GM03348 (cell line): ENCODE measurements at regions not wholly inside any gene's neighbourhood (a gene's known extent, or its start where the extent isn't known, plus 50 kb on each side); places are given as distances from the start of the nearest gene placed in this dataset.
A peak's percentile ranks its signal among the peaks of the same experiment; 100 is the strongest.
"Not testable (repeated sequence)": the region's sequence is repeated elsewhere in the genome, so short reads cannot be mapped to it uniquely, and the experiment has no call there.

Experiments
- DNase-seq: peaks from one replicate; pipeline ENCODE4 v3.0.0; 2012; ENCODE audit warnings: low spot score

DNA sequence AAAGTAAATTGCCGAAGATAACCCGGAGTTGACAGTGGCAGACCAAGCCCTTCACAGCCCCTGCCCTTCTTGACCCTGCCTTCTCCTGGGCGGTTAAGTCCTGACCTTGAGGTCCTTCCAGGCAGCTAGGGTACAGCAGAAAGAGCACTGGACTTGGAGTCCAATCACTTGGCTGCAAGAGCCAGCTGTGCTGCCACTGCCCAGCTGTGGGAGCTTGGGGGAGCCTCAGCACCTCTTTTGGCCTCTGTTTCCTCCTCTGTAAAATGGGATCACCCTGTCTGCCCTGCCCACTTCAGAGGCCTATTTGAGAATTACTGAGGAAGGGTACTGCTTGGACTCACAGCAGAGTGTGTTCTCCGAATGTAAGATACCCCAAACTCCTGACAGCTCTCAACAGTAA is 66.2 kb upstream of the SMAD6 start:
- no peak for DNase-seq

- DNase-seq, result not testable (repeated sequence)
Measured at GRCh38 chr15:66637044-66637443, 65.0 kb upstream of the SMAD6 start.

DNA sequence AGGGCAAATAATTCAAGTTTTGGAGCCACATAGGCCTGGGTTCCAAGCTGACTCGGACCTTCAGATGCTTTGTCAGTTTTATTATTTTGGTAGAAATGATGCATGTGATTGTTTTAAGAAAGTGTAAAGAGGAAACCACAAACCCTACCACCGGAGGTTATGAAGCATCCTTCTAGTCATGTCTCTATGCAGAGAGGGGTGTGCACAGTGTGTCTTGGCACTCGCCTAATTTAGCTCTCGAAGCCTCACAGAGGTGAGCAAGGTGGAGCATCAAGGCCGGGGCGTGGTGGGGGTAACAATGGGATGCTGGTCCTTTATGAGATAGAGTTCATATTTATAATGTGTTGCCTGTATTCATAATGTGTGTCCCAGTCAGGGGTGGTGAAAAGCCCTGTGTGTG is 63.7 kb upstream of the SMAD6 start:
- DNase-seq, result no peak

- no peak for DNase-seq
Measured at GRCh38 chr15:66641485-66642315, 60.3 kb upstream of the SMAD6 start.

DNA sequence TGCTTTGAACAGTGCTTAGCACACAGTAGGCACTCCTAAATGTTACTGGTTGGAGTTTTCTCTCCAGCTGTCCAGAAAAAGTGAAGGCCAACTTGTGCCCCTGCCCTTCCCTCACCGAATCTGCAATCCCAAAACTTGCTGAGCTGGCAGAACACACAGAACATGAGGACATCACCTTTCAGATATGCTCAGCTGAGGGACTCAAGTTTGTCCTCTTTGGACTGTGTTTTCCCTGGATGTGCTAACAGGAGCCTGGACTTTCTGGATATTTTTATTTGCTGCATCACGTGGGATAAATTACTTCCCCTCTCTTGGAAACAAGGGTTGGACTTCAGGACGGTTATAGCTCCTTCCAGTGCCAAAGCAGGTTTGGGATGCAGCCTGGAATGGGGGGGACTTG is 59.5 kb upstream of the SMAD6 start:
- no peak for DNase-seq

DNA sequence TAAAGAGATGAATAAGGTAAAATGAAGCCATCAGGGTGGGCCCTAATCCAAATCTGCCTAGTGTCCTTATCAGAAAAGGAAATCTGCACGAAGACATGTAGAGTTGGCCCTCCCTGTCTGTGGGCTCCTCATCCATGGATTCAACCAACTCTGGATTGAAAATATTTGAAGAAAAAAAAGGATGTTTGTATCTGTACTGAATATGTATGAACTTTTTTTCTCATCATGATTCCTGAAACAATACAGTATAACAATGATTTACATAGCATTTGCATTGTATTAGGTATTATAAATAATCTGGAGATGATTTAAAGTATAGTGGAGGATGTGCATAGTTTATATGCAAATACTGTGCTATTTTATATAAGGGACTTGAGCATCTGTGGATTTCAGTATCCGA is 59.0 kb upstream of the SMAD6 start:
- no peak for DNase-seq

GRCh38 chr15:66644000-66644787 is 57.8 kb upstream of the SMAD6 start:
- DNase-seq, result no peak

GRCh38 chr15:66644869-66645268 is 57.2 kb upstream of the SMAD6 start:
- DNase-seq, result peak; percentile 44

DNA sequence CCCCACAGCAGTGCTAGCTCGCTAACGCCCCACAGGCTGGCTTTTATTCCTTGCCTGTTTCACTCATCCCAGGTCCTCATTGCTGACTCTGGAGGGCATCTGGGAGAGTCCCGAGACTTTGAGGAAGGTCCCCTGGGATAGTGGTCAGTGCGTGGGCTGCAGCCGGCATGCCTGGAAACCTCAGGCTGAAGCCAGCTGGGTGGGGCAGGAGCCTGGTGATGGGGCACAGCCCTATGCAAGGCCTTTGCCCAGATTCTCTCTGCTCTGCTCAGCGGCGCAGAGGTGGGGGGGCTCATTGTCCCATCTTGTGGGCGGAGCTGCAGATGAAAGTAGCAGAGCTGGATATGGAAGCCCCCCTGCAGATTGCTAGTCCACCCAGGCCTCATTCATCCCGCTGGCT is 55.7 kb upstream of the SMAD6 start:
- peak; percentile 92 for DNase-seq

GRCh38 chr15:66646799-66647198 is 55.2 kb upstream of the SMAD6 start:
- DNase-seq, result no peak

DNA sequence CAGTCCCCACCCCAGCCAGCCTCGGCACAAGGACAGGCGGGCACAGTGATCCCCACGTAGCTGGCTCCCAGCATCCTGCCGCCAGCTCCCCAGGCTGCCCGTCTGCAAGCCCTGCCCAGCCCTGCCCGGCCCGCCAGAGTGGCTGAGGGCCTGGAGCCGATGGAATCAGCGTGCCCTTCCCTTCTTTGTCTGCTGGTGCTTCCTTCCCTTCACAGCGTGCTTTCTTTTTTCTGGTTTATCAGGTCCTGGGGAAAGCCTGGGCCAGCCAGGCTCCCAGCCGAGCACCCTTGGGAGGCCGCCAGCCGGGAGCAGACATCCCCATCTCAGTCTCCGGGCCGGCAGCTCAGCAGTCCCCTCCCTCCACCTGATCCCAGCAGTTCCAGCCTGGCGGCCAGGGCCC is 54.7 kb upstream of the SMAD6 start:
- no peak for DNase-seq

GRCh38 chr15:66648588-66648987 is 53.4 kb upstream of the SMAD6 start:
- no peak for DNase-seq

- DNase-seq, result no peak
Measured at GRCh38 chr15:66649235-66649984, 52.6 kb upstream of the SMAD6 start.

DNA sequence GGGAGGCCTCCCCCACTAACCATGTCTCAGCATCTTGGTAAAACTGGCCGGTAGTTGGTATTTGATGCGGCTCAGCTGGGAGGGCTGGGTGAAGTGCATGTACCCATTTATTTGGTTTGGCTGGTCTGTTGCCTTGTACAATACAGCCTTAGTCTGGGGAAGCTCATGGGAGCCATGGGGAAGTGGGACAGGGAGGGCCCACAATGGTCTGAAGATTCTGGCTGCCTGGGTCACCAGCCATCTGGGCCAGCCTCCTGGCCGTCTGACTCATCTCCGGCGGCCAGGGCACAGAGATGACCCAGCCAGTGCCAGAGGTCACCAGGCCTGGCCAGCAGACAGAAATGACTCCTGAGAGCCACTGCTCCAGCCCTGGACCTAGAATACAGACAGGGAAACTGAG is 51.6 kb upstream of the SMAD6 start:
- DNase-seq, result no peak

GRCh38 chr15:66651198-66651597 is 50.8 kb upstream of the SMAD6 start:
- no peak for DNase-seq

DNA sequence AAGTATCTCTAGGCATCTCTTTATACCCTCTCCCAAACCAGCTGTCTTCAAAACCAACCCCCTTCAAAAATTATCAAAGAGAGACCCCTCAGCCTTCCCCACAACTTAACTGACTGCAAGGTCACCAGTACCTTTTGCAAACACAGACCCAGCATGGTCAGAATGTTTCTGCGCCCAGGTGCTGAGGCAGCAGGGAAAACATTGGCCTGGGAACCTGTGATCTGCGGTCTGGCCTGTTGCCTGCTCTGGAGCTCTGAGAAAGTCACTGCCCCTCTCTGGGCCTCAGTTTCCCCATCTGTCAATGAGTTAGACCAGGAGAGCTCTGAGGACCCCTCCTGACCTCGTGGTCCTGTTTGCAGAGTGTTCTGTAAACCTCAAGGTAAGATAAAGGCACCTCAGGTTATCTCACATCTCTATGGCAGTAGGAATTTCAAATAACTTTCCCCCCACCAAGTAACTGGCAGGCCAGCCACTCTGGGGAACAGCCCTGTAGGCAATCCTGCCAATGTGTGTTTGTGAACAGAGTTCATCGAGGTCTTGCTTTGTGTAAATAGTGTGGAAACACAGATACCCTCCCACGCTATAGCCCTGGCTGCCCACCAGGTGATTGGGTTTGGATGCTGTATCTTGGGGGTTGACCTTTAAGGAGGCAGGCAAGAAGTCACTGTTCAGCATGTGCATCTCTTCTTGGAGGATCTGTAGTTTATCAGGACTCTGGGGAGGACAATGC is 50.0 kb upstream of the SMAD6 start:
- no peak for DNase-seq
